ENCODE measurements at regions not wholly inside any gene's neighbourhood (a gene's known extent, or its start where the extent isn't known, plus 50 kb on each side); places are given as distances from the start of the nearest gene placed in this dataset.

DNA sequence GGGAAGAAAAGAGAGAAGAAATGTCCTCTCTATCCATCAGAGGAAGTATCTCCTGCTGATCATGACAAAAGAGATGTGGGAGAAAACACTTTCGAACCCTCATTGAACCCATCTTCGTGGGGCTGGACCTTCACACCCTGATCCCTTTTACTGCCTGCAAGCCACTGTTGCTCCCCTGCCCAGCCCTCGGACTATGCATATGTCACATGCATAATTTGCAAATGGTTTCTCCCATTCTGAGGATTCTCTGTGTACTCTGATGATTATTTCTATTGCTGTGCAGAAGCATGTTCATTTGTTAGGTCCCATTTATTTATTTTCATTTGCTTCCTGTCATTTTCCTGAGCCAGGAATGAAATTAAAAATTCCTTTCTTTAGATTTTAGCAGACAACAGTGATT, 64.7 kb downstream of the DNAAF9 start:
- DNase-seq = no peak
- Histone ChIP-seq H3K27me3 (no peaks in the 10 kb centered on the region), H3K36me3 (ENCODE audit: low read depth, missing control alignments) (no peaks in the 10 kb centered on the region), H3K4me3 (no peak overlapping the region), H3K27ac (no peak overlapping the region), H3K9me3 (no peaks in the 10 kb centered on the region), H3K4me1 (peaks cover 12% of the 10 kb centered on the region)
- WGBS, 2 donors = 88 to 95% methylated on average over 3 of the region's 3 CpGs
- TF ChIP-seq, protein P1, sequence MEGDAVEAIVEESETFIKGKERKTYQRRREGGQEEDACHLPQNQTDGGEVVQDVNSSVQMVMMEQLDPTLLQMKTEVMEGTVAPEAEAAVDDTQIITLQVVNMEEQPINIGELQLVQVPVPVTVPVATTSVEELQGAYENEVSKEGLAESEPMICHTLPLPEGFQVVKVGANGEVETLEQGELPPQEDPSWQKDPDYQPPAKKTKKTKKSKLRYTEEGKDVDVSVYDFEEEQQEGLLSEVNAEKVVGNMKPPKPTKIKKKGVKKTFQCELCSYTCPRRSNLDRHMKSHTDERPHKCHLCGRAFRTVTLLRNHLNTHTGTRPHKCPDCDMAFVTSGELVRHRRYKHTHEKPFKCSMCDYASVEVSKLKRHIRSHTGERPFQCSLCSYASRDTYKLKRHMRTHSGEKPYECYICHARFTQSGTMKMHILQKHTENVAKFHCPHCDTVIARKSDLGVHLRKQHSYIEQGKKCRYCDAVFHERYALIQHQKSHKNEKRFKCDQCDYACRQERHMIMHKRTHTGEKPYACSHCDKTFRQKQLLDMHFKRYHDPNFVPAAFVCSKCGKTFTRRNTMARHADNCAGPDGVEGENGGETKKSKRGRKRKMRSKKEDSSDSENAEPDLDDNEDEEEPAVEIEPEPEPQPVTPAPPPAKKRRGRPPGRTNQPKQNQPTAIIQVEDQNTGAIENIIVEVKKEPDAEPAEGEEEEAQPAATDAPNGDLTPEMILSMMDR (IDR thresholded peaks at IDR 0.05) = no peak
- no peak for TF ChIP-seq POLR2A (IDR thresholded peaks at IDR 0.05)
- intact Hi-C loops (cut with DNase I; ENCODE audit: low total_unique reads) = no loop called here

DNA sequence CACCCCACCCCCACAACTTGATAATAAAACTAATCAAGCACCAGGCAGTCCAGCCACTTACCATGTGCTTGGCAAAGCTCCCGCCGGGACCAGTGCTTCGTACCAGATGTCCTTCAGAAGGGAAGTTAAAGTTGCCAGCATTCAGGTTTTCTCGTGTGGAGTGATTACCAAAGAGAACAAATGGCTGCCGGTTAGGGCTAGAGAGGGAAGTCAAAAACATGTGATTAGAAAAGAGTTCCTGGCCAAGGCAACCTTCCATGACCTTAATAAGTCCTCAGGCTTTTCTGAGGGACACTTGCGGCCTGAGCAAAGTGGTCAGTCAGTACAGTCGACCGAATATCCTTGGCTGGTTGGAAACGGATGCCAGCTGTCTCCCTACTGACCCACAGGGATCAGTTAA, 67.0 kb downstream of the DNAAF9 start:
- no peaks in the 10 kb centered on the region for H3K27me3 ChIP-seq
- H3K9me3 ChIP-seq = no peaks in the 10 kb centered on the region
- 40 to 55% methylated on average over 9 of the region's 9 CpGs for WGBS, 2 donors
- peak; percentile 80 for DNase-seq
- TF ChIP-seq POLR2A (IDR thresholded peaks at IDR 0.05) = no peak
- TF ChIP-seq, protein P1 (IDR thresholded peaks at IDR 0.05) = no peak
- H3K4me3 ChIP-seq = no peak overlapping the region
- H3K36me3 ChIP-seq (ENCODE audit: low read depth, missing control alignments) = no peaks in the 10 kb centered on the region
- intact Hi-C loops (cut with DNase I; ENCODE audit: low total_unique reads) = no loop called here
- H3K4me1 ChIP-seq = peaks cover 12% of the 10 kb centered on the region
- H3K27ac ChIP-seq = peak overlapping the region in 1 of 2 donors; percentile 15

DNA sequence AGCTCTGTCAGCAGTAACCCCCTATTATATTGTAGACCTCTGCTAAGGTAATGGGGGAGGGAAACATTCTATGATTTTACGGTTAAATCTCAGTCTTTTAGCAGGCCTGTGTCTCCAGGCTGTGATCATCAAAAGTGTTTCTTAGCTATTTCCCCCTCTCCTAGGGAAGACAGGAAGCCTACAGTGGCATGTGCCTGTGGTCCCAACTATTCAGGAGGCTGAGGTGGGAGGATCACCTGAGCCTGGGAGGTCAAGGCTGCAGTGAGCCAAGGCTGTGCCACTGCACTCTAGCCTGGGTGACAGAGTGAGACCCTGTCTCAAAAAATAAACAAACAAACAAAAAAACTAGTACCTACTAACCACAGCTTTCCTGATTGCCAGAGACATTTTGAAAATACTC, 67.9 kb downstream of the DNAAF9 start:
- H3K36me3 ChIP-seq (ENCODE audit: low read depth, missing control alignments) = no peaks in the 10 kb centered on the region
- intact Hi-C loops (cut with DNase I; ENCODE audit: low total_unique reads) = no loop called here
- H3K27me3 ChIP-seq = no peaks in the 10 kb centered on the region

DNA sequence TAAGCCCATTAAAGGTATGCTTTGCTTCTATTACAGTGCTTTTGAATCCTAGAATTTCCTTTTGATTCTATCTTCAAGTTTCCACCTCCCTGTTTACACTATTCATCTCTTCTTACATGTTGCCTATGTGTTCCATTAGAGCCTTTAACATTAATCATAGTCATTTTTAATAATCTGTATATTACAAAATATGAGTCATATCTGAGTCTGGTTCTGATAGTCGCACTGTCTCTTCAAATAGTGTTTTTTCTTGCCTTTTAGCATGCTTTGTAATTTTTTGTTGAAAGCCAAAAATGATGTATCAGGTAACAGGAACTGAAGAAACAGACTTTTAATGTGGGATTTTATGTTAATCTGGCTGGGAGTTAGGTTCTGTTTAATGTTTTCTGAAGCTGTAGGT, 68.4 kb downstream of the DNAAF9 start:
- H3K36me3 ChIP-seq (ENCODE audit: low read depth, missing control alignments) = no peaks in the 10 kb centered on the region

More for the DNA sequence above, 67.9 kb downstream of the DNAAF9 start:
- 78 to 97% methylated on average over 1 of the region's 1 CpG for WGBS, 2 donors
- Histone ChIP-seq H3K9me3 (no peaks in the 10 kb centered on the region), H3K4me1 (peaks cover 12% of the 10 kb centered on the region), H3K27ac (no peak overlapping the region), H3K4me3 (no peak overlapping the region)
- TF ChIP-seq, protein P1 (IDR thresholded peaks at IDR 0.05) = no peak
- TF ChIP-seq POLR2A (IDR thresholded peaks at IDR 0.05) = no peak
- no peak for DNase-seq

More for the DNA sequence above, 68.4 kb downstream of the DNAAF9 start:
- Histone ChIP-seq H3K9me3 (no peaks in the 10 kb centered on the region), H3K4me1 (peaks cover 12% of the 10 kb centered on the region), H3K27me3 (no peaks in the 10 kb centered on the region), H3K4me3 (no peak overlapping the region), H3K27ac (no peak overlapping the region)
- no peak for DNase-seq
- WGBS, 2 donors = 94 to 98% methylated on average over 1 of the region's 1 CpG
- TF ChIP-seq, protein P1 (IDR thresholded peaks at IDR 0.05) = no peak
- TF ChIP-seq POLR2A (IDR thresholded peaks at IDR 0.05) = no peak
- intact Hi-C loops (cut with DNase I; ENCODE audit: low total_unique reads) = no loop called here
